Gastrocnemius medialis (tissue), 4 donors: ENCODE measurements at regions not wholly inside any gene's neighbourhood (a gene's known extent, or its start where the extent isn't known, plus 50 kb on each side); places are given as distances from the start of the nearest gene placed in this dataset.

ENCODE experiments used
- CTCF ChIP-seq, 5 experiments: fragments of 450-650 bp in 3 of 5; fragments of 200-600 bp in 2 of 5; sonication (generic) in 2 of 5; IDR thresholded peaks in 4 of 5; conservative IDR thresholded peaks in 1 of 5; 1 replicate in 4 of 5; 2 replicates in 1 of 5; pipeline ENCODE4 v1.5.1; 2016 to 2019; ENCODE audit warnings: antibody characterized with exemption in 5 of 5, mild to moderate bottlenecking in 3 of 5, moderate library complexity in 3 of 5
- POLR2A ChIP-seq, 2 donors: fragments of 450-650 bp; IDR thresholded peaks; one replicate each; pipeline ENCODE4 v1.6.1; 2017; ENCODE audit warnings: antibody characterized with exemption in 2 of 2, mild to moderate bottlenecking in 2 of 2, moderate library complexity in 2 of 2

DNA sequence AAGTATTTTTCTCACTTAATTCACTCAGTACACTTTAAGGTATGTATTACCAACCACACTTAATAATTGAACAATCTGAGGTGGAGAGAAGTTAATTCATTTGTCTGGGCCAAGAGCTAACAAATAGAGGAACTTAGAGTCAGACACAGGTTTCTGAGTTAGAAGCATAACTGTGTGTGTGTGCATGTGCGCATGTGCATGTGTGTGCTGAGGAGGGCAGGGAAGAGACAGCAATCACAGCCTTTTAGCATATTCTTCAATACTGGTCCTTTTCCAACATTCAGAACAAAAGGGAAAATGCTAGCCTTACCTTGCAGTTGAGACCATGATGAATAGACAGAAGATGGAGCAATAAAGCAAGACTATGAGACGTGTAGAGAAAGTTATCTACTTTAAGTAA is 136.2 kb upstream of the ATP5MC3 start:
- no peak for TF ChIP-seq CTCF (IDR thresholded peaks at IDR 0.05 in 4 of 5, conservative IDR thresholded peaks at IDR 0.05 in 1 of 5)
- no peak for TF ChIP-seq POLR2A (IDR thresholded peaks at IDR 0.05)
